Activated T-helper 2 cell treated with anti-CD3 and anti-CD28 coated beads, Interferon-gamma antibody, Interleukin-2, Interleukin-4, amounts not matched to agents 10 μg/mL and 5 μg/mL and 100 μg/mL, durations not matched to agents 14 hours and 24 hours and 36 hours (primary cell): ENCODE measurements at regions not wholly inside any gene's neighbourhood (a gene's known extent, or its start where the extent isn't known, plus 50 kb on each side); places are given as distances from the start of the nearest gene placed in this dataset.
"Not testable (repeated sequence)": the region's sequence is repeated elsewhere in the genome, so short reads cannot be mapped to it uniquely, and the experiment has no call there.

Experiments
- DNase-seq: peaks from one replicate; pipeline ENCODE4 v3.0.0; 2021; ENCODE audit warnings: low spot score
- H3K27ac Mint-ChIP-seq: one replicate; pipeline ENCODE4 v1.8.0; 2021; ENCODE audit warnings: mixed read lengths
- H3K27me3 Mint-ChIP-seq: one replicate; pipeline ENCODE4 v1.8.0; 2021; ENCODE audit warnings: low read depth, mixed read lengths
- H3K36me3 Mint-ChIP-seq: one replicate; pipeline ENCODE4 v1.8.0; 2021; ENCODE audit warnings: low read depth, mixed read lengths
- H3K4me1 Mint-ChIP-seq: one replicate; pipeline ENCODE4 v1.8.0; 2021; ENCODE audit warnings: low read depth, mixed read lengths
- H3K4me3 Mint-ChIP-seq: one replicate; pipeline ENCODE4 v1.8.0; 2021; ENCODE audit warnings: low read depth, mild to moderate bottlenecking, moderate library complexity, mixed read lengths
- H3K9me3 Mint-ChIP-seq: one replicate; pipeline ENCODE4 v1.8.0; 2021; ENCODE audit warnings: mixed read lengths
- intact Hi-C: fragments of 100-400 bp; cut with micrococcal nuclease; formaldehyde crosslinking; loops from one replicate; pipeline ENCODE4 v1.15.1; 2023

DNA sequence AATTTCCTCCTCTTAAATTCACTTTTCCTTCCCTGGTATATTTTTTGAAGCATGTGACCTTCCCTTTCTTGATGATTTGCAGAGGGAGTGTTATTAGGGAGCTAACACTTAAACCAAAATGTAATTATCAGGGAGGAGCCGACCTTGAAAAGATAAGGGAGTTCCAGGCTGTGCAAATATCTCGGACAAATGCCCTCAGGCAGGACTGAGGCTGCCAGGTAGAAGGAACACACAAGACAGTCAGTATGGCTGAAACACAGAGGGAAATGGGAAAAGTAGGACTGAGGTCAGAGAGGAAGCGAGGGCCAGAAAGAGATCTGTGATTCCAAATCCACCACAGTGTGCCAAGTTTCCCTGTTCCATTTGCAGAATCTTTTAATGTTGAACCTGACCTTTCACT is 221.0 kb downstream of the CNTN3 start:
- no peak for DNase-seq
- Mint-ChIP-seq H3K36me3 (no peaks in the 10 kb centered on the region), H3K4me1 (no peaks in the 10 kb centered on the region), H3K4me3 (no peak overlapping the region), H3K9me3 (peaks cover 49% of the 10 kb centered on the region), H3K27ac (no peak overlapping the region), H3K27me3 (no peaks in the 10 kb centered on the region)
- intact Hi-C loops, result no loop called here

DNA sequence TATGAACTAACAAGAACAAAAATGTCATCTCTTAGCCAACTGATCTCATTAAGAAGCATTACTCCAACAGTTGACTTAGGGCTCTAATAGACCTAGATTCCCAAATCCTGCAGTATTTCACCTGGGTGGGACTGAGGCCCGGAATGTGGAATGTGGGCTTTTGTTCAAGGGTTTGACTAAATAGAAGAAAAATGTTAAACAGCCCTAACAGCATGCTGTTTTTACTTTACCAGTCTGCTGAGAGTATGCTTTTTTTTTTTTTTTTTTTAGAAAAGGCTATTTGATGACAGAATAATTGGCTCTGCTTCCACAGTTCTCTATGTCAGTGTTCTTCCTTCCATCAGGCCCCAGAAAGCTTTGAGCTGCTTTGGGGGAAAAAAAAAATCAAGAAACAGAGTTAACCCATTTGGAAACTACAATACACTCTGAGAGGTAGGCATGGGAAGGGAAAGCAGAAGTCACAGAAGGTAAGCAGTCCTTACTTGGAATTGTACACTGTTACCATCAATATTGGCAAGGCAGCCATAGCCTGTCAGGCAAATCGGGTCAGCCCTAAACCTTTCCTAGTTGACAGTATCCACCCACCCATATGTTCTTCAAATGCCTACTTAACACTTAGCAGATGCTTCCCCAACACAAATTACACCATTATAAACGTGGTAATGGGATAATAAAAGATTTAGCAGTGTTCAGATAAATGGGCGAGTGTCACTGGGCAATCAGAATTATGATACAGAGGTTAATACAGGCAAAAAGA is 224.2 kb downstream of the CNTN3 start:
- intact Hi-C loops, result no loop called here
- Mint-ChIP-seq H3K4me3 (no peak overlapping the region), H3K36me3 (no peaks in the 10 kb centered on the region), H3K27me3 (no peaks in the 10 kb centered on the region), H3K9me3 (peaks cover 35% of the 10 kb centered on the region), H3K27ac (no peak overlapping the region), H3K4me1 (no peaks in the 10 kb centered on the region)
- DNase-seq, result no peak

DNA sequence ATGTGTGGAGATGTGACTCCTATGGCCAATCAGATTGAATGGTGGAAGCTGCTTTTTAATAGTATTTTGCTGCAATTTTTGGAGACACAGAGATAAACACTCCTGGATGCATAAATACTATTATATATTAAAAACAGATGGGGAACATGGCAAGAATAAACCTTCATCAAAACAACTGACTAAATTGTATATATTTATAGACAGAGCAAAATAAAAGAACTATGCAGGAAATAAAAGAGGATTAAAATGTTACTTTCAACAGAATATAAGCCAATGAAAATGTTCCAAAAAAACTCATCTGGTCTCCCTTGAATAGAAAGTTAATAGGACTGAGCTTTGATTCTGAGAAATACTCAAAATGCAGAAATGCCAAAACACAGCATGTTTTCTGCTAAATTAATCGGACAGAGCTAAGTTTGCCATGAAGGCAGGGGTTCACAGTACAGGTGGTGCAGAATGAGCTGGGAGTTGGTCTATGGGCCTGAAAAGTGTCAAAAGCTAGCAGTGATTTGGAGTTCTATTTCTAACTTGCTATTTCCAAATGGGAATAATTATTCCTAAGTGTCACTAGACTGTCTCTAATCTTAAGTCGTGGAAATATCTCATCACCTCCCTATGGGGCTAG is 227.2 kb downstream of the CNTN3 start:
- no peak for DNase-seq
- H3K4me1 Mint-ChIP-seq, result no peaks in the 10 kb centered on the region
- H3K36me3 Mint-ChIP-seq, result no peaks in the 10 kb centered on the region
- intact Hi-C loops, result no loop called here
- H3K4me3 Mint-ChIP-seq, result no peak overlapping the region
- H3K27me3 Mint-ChIP-seq, result no peaks in the 10 kb centered on the region
- peaks cover 25% of the 10 kb centered on the region for H3K9me3 Mint-ChIP-seq
- no peak overlapping the region for H3K27ac Mint-ChIP-seq

DNA sequence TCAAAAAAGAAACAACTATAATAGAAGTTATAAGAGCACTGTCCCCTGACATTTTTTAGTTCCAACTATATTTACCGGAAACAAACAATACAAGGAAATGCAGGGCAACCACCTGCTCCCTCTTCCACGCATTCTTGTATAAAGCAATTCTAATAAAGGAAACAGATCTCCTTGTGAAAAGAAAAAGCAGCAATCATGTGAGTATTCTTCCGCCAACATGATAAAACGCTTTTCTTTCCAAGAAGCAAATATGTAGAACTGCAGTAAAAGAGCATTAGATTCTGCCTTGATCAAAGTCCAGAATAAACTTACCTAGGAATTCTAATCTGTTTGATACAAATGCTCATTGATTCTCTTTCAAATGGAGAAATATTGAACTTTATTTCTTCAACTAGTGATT is 230.3 kb downstream of the CNTN3 start:
- H3K27me3 Mint-ChIP-seq, result no peaks in the 10 kb centered on the region
- no peak overlapping the region for H3K4me3 Mint-ChIP-seq
- no peak for DNase-seq
- no peaks in the 10 kb centered on the region for H3K36me3 Mint-ChIP-seq
- no peaks in the 10 kb centered on the region for H3K4me1 Mint-ChIP-seq
- peaks cover 29% of the 10 kb centered on the region for H3K9me3 Mint-ChIP-seq
- H3K27ac Mint-ChIP-seq, result no peak overlapping the region
- intact Hi-C loops, result no loop called here

DNA sequence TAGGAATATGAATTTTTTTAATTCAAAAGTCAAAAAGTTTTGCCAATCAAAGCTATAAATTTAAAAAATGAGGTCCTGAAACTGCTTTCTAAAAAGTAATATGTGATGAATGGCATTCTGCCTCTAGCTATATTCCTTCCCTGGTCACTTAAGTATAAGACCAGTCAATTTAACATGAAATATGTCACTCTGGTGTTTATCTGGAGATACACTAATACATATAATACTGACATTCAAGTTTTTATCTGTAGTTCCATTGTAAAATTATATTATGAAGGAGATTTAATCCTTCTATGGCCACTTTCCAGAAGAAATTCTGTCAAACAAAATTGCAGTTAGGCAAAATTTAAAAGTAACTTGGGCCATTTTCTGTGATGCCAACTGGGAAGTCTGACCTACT is 236.8 kb downstream of the CNTN3 start:
- Mint-ChIP-seq H3K4me1 (no peaks in the 10 kb centered on the region), H3K27me3 (no peaks in the 10 kb centered on the region), H3K36me3 (no peaks in the 10 kb centered on the region), H3K9me3 (peaks cover 27% of the 10 kb centered on the region), H3K4me3 (no peak overlapping the region), H3K27ac (no peak overlapping the region)
- intact Hi-C loops, result no loop called here
- no peak for DNase-seq

DNA sequence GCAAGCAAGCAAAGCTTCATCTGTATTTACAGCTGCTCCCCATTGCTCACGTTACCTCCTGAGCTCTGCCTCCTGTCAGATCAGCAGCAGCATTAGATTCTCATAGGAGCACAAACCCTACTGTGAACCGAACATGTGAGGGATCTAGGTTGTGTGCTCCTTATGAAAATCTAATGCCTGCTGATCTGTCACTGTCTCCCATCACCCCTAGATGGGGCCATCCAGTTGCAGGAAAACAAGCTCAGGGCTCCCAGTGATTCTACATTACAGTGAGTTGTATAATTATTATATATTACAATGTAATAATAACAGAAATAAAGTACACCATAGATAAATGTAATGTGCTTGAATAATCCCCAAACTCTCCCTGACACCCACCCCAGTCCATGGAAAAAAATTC is 238.1 kb downstream of the CNTN3 start:
- H3K4me3 Mint-ChIP-seq, H3K27me3 Mint-ChIP-seq, H3K36me3 Mint-ChIP-seq, DNase-seq, H3K27ac Mint-ChIP-seq, intact Hi-C loops, H3K4me1 Mint-ChIP-seq: not testable (repeated sequence)
- peaks cover 28% of the 10 kb centered on the region for H3K9me3 Mint-ChIP-seq

DNA sequence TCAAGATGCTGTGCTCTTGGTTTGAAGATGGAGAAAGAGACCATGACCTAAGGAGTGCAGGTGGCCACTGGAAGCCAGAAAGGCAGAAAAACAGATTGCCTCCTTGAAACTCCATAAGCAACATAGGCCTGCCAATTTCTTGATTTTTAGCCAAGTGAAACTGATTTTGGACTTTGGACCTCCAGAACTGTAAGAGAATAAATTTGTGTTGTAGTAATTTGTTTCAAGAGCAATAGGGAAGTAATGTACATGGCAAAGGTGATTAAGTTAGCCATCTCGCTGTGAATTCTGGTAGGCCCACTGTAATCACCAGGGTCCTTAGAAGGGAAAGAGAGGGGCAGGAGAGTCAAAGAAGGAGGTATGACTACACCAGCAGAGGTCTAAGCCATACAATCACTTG is 238.8 kb downstream of the CNTN3 start:
- DNase-seq, result no peak
- Mint-ChIP-seq H3K4me1 (no peaks in the 10 kb centered on the region), H3K9me3 (peaks cover 26% of the 10 kb centered on the region), H3K27me3 (no peaks in the 10 kb centered on the region), H3K4me3 (no peak overlapping the region), H3K36me3 (no peaks in the 10 kb centered on the region), H3K27ac (no peak overlapping the region)
- intact Hi-C loops, result no loop called here

DNA sequence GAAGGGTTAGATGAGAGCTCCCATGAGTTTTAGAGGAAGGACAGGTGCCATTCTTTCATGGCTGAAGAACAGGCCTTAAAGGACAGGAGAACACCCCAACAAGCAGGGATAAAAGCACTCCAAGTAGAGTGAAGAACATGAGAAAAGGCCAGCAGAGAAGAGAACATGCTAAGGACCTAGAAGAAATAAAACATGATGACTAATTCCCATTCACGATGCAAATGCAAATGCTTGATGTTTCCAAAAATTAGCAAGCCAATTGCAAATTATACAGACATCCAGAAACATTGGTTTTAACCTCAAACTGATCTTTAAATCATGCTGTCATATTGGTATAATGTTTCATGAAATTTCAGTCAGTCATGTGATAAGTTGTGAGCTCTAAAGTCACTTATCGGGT is 241.7 kb downstream of the CNTN3 start:
- no peaks in the 10 kb centered on the region for H3K36me3 Mint-ChIP-seq
- no peaks in the 10 kb centered on the region for H3K4me1 Mint-ChIP-seq
- H3K9me3 Mint-ChIP-seq, result peaks cover 19% of the 10 kb centered on the region
- no peak overlapping the region for H3K4me3 Mint-ChIP-seq
- H3K27me3 Mint-ChIP-seq, result no peaks in the 10 kb centered on the region
- intact Hi-C loops, result no loop called here
- no peak overlapping the region for H3K27ac Mint-ChIP-seq
- DNase-seq, result no peak

DNA sequence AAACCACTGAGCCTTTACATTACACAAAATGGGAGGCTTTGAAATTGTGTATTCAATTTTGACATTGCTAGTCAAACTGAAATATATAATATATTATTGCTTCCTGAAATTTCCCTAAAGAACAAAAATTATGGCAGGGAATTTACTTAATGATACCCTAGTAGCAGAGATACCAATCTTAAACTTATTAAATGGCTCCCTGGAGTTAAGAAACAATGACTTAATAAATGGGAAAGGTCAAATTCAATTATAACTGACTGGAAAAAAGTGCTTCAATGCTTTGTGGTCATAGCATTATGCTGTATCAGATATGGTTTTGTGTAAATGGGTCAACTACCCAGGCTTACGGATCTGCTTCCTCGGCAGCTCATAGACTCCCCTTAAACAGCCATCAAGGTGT is 244.1 kb downstream of the CNTN3 start:
- intact Hi-C loops, result no loop called here
- DNase-seq, result no peak
- no peak overlapping the region for H3K27ac Mint-ChIP-seq
- H3K4me3 Mint-ChIP-seq, result no peak overlapping the region
- H3K9me3 Mint-ChIP-seq, result peaks cover 19% of the 10 kb centered on the region
- no peaks in the 10 kb centered on the region for H3K36me3 Mint-ChIP-seq
- no peaks in the 10 kb centered on the region for H3K27me3 Mint-ChIP-seq
- no peaks in the 10 kb centered on the region for H3K4me1 Mint-ChIP-seq

DNA sequence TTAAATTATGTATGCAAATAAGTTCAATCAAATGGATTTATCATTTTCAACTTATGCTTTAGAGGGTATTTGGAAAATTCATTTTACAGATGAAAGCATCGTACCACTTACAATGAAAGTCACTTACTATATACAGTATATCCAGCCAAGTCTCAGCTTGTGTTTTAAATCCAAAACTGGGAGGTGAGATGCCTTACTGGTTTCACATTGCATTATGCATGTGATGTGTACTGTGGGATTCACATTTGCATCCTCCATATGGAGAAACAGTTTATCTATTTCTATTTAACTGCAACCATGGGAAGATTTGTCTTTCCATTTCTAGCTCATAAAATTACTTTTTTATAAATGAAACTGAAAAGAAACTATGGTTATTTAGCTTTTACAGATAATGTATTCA is 248.1 kb downstream of the CNTN3 start:
- Mint-ChIP-seq H3K4me3 (no peak overlapping the region), H3K27me3 (no peaks in the 10 kb centered on the region), H3K4me1 (no peaks in the 10 kb centered on the region), H3K9me3 (peaks cover 9% of the 10 kb centered on the region), H3K36me3 (no peaks in the 10 kb centered on the region), H3K27ac (no peak overlapping the region)
- DNase-seq, result no peak
- intact Hi-C loops, result no loop called here

DNA sequence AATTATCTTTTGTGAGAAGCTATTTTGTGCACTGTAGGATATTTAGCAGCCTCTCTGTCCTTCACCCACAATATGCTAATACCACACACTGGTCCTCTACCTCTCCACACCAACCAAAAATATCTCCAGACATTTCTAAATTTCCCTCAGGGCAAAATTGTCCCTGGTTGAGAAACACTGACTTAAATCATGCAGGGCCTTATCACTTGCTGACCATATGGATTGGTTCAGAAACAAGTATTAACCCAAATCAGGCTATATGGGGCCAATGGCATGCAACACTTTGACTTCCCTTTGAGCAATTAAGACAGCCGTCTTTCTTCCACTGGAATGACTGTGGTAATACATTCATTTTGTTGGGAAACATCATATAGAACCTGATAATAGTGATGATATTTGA is 251.1 kb downstream of the CNTN3 start:
- H3K9me3 Mint-ChIP-seq, result peaks cover 8% of the 10 kb centered on the region
- H3K36me3 Mint-ChIP-seq, result no peaks in the 10 kb centered on the region
- H3K4me1 Mint-ChIP-seq, result no peaks in the 10 kb centered on the region
- DNase-seq, result no peak
- H3K27ac Mint-ChIP-seq, result no peak overlapping the region
- H3K27me3 Mint-ChIP-seq, result no peaks in the 10 kb centered on the region
- H3K4me3 Mint-ChIP-seq, result no peak overlapping the region
- intact Hi-C loops, result no loop called here

DNA sequence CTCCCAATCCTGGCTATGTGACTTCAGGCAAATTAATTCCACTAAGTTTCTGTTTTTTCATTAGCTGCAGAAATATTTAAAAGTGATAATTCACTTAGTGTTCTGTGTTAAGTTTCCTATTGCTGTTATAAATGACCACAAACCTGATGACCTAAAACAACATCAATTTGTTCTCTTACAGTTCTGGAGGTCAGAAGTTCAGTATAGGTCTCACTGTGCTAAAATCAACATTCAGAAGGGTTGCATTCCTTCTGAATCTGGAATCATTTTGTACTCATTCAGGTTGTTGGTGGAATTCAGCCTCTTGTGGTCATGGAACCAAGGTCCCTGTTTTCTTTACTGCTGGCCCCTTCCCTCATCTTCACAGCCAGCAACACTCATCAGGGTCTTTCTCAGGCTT is 254.1 kb downstream of the CNTN3 start:
- no peak overlapping the region for H3K27ac Mint-ChIP-seq
- intact Hi-C loops, result no loop called here
- H3K27me3 Mint-ChIP-seq, result no peaks in the 10 kb centered on the region
- H3K36me3 Mint-ChIP-seq, result no peaks in the 10 kb centered on the region
- DNase-seq, result no peak
- H3K9me3 Mint-ChIP-seq, result peaks cover 9% of the 10 kb centered on the region
- no peaks in the 10 kb centered on the region for H3K4me1 Mint-ChIP-seq
- no peak overlapping the region for H3K4me3 Mint-ChIP-seq

DNA sequence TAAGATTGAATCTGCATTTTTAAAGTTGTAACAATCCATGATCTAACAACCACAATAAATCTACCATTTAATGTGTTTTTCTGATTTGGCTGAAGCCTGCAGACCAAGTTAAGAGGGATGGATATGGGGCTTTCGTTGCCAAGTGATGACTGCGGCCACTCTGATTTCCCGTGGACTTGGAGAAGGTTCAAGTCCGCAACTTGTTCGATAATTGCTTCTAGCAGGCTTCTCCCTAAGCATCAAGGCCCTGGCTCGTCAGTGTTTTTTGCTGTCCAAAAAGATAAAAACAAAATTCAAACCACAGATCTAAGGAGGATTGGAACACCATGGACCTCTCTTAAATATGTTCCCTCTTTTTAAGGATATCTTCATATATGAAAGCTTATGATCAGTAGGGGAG is 256.6 kb downstream of the CNTN3 start:
- no peak for DNase-seq
- Mint-ChIP-seq H3K4me1 (no peaks in the 10 kb centered on the region), H3K27me3 (no peaks in the 10 kb centered on the region), H3K36me3 (no peaks in the 10 kb centered on the region), H3K27ac (no peak overlapping the region), H3K4me3 (no peak overlapping the region), H3K9me3 (peaks cover 16% of the 10 kb centered on the region)
- intact Hi-C loops, result no loop called here
